Lower leg skin (tissue), 4 donors: ENCODE measurements at regions not wholly inside any gene's neighbourhood (a gene's known extent, or its start where the extent isn't known, plus 50 kb on each side); places are given as distances from the start of the nearest gene placed in this dataset.
"Not testable (repeated sequence)": the region's sequence is repeated elsewhere in the genome, so short reads cannot be mapped to it uniquely, and the experiment has no call there.

ENCODE experiments used
- DNase-seq, 2 donors: peaks; one replicate each; pipeline ENCODE4 v3.0.0-alpha.2; 2019; ENCODE audit warnings: low spot score in 2 of 2
- H3K4me3 ChIP-seq: fragments of 200-600 bp; sonication (generic); 2 replicates; pipeline ENCODE4 v1.5.1; 2017; ENCODE audit warnings: mild to moderate bottlenecking, low read depth; ENCODE audit not compliant: poor library complexity, severe bottlenecking
- POLR2A ChIP-seq, 2 donors: fragments of 450-650 bp; IDR thresholded peaks; one replicate each; pipeline ENCODE4 v1.6.1; 2016 to 2017; ENCODE audit warnings: antibody characterized with exemption in 2 of 2, mild to moderate bottlenecking in 1 of 2, moderate library complexity in 1 of 2
- WGBS, 2 donors: methylation state at CpG; one replicate each; pipeline ENCODE4 v1.1.5; 2018; 5-methylcytosine and 5-hydroxymethylcytosine counted together
- intact Hi-C: fragments of 100-400 bp; cut with DNase I; formaldehyde crosslinking; loops from one replicate; pipeline ENCODE4 v1.15.0; 2023; ENCODE audit warnings: low total_unique reads
- TF ChIP-seq, protein P1 (sequence below), 3 donors: fragments of 450-650 bp; IDR thresholded peaks; one replicate each; pipeline ENCODE4 v1.5.1; 2016; ENCODE audit warnings: antibody characterized with exemption in 3 of 3, mild to moderate bottlenecking in 3 of 3, moderate library complexity in 2 of 3

DNA sequence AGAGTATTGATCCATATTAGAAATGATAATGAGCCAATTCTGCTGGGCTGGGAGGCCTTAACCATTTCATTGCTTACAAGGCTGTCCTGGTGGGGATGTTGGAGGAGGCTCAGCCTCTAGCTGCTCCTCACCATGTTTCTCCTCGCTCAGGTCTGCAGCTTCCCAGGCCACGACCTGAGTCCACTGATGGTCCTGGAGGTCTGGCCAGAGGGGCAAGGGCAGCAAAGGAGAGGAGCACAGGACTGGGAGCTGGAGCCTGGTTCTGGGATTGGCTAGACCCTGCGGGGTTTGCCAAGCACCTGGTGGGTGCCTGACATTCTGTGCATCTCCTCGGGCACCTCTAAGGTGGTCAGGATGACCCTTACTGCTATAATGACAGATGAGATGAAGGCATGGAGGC is 92.6 kb downstream of the KIF26A start:
- intact Hi-C loops: no loop called here
- no peak overlapping the region for H3K4me3 ChIP-seq
- DNase-seq: no peak
- 82 to 86% methylated on average over 4 of the region's 4 CpGs for WGBS, 2 donors
- TF ChIP-seq POLR2A (IDR thresholded peaks at IDR 0.05): no peak

DNA sequence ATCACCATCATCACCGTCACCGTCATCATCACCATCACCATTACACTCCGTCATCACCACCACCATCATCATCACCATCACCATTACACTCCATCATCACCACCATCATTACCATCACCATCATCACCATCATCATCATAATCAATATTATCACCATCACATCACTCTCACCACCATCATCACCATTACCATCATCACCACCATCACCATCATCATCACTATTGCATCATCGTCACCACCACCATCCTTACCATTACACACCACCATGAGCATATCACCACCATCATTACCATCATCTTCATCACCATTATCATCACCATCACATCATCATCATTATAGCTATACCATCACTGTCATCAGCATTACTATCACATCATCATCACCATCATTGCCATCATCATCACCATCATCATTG is 93.7 kb downstream of the KIF26A start:
- DNase-seq: no peak
- WGBS, 2 donors: 71 to 74% methylated on average over 4 of the region's 4 CpGs
- H3K4me3 ChIP-seq: no peak overlapping the region
- TF ChIP-seq POLR2A (IDR thresholded peaks at IDR 0.05): no peak
- TF ChIP-seq, protein P1, sequence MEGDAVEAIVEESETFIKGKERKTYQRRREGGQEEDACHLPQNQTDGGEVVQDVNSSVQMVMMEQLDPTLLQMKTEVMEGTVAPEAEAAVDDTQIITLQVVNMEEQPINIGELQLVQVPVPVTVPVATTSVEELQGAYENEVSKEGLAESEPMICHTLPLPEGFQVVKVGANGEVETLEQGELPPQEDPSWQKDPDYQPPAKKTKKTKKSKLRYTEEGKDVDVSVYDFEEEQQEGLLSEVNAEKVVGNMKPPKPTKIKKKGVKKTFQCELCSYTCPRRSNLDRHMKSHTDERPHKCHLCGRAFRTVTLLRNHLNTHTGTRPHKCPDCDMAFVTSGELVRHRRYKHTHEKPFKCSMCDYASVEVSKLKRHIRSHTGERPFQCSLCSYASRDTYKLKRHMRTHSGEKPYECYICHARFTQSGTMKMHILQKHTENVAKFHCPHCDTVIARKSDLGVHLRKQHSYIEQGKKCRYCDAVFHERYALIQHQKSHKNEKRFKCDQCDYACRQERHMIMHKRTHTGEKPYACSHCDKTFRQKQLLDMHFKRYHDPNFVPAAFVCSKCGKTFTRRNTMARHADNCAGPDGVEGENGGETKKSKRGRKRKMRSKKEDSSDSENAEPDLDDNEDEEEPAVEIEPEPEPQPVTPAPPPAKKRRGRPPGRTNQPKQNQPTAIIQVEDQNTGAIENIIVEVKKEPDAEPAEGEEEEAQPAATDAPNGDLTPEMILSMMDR (IDR thresholded peaks at IDR 0.05): no peak
- intact Hi-C loops: no loop called here

GRCh38 chr14:104234007-104234786 is 95.8 kb downstream of the KIF26A start:
- WGBS, 2 donors: 85 to 90% methylated on average over 3 of the region's 3 CpGs
- H3K4me3 ChIP-seq, intact Hi-C loops: not testable (repeated sequence)
- peak in 1 of 2 donors; percentile 26 for DNase-seq

GRCh38 chr14:104235686-104236085 is 97.3 kb downstream of the KIF26A start:
- intact Hi-C loops: no loop called here
- 72 to 88% methylated on average over 2 of the region's 2 CpGs for WGBS, 2 donors
- TF ChIP-seq, protein P1 (IDR thresholded peaks at IDR 0.05): no peak
- no peak for TF ChIP-seq POLR2A (IDR thresholded peaks at IDR 0.05)
- peak in 1 of 2 donors; percentile 45 for DNase-seq
- H3K4me3 ChIP-seq: no peak overlapping the region

- intact Hi-C loops: no loop called here
- 78 to 87% methylated on average over 24 of the region's 24 CpGs for WGBS, 2 donors
- TF ChIP-seq, protein P1 (IDR thresholded peaks at IDR 0.05): no peak
- TF ChIP-seq POLR2A (IDR thresholded peaks at IDR 0.05): no peak
- DNase-seq: peak in 1 of 2 donors; percentile 59
- no peak overlapping the region for H3K4me3 ChIP-seq
Measured at GRCh38 chr14:104237651-104238423, 99.5 kb downstream of the KIF26A start.

- peak in 1 of 2 donors; percentile 69 for DNase-seq
- no peak for TF ChIP-seq POLR2A (IDR thresholded peaks at IDR 0.05)
- TF ChIP-seq, protein P1 (IDR thresholded peaks at IDR 0.05): no peak
- H3K4me3 ChIP-seq: no peak overlapping the region
- 73 to 84% methylated on average over 18 to 21 of the region's 21 CpGs for WGBS, 2 donors
- intact Hi-C loops: no loop called here
Measured at GRCh38 chr14:104238424-104239184, 100.2 kb downstream of the KIF26A start.
